GM12878 (cell line): ENCODE measurements at regions not wholly inside any gene's neighbourhood (a gene's known extent, or its start where the extent isn't known, plus 50 kb on each side); places are given as distances from the start of the nearest gene placed in this dataset.

Experiments
- BCLAF1 ChIP-seq: fragments of 450-650 bp; IDR thresholded peaks from 2 replicates; pipeline ENCODE4 v1.6.1; 2017; ENCODE audit warnings: antibody characterized with exemption, mild to moderate bottlenecking, moderate library complexity
- CHD1 ChIP-seq: IDR thresholded peaks from 2 replicates; pipeline ENCODE4 v1.6.1; 2012; ENCODE audit warnings: low read depth, low read length, improper control_type of control experiment
- CHD4 ChIP-seq: fragments of 200-600 bp; sonication (generic); IDR thresholded peaks from 2 replicates; pipeline ENCODE4 v1.6.1; 2016; ENCODE audit warnings: mild to moderate bottlenecking
- CTCF ChIP-seq, 3 experiments: IDR thresholded peaks in 2 of 3; conservative IDR thresholded peaks in 1 of 3; 2 replicates each; pipeline ENCODE4 v1.5.1; 2011; ENCODE audit warnings: low read depth in 3 of 3, low read length in 3 of 3, mild to moderate bottlenecking in 3 of 3, control low read depth in 2 of 3, moderate library complexity in 2 of 3, inconsistent platforms in 1 of 3, mixed read lengths in 1 of 3; ENCODE audit not compliant: control insufficient read depth in 2 of 3, insufficient read depth in 1 of 3; ENCODE audit errors: extremely low read depth in 1 of 3
- HDAC2 ChIP-seq: fragments of 200-600 bp; sonication (generic); IDR thresholded peaks from 2 replicates; pipeline ENCODE4 v1.6.1; 2017
- IKZF2 ChIP-seq, 2 experiments: fragments of 450-650 bp; IDR thresholded peaks; 2 replicates each; pipeline ENCODE4 v1.6.1; 2017; ENCODE audit warnings: mild to moderate bottlenecking in 2 of 2, moderate library complexity in 2 of 2
- RUNX3 ChIP-seq: IDR thresholded peaks from 2 replicates; pipeline ENCODE4 v1.6.1; 2012; ENCODE audit warnings: low read length, inconsistent platforms
- SIX5 ChIP-seq: IDR thresholded peaks from 2 replicates; pipeline ENCODE4 v1.6.1; 2011; ENCODE audit warnings: mild to moderate bottlenecking, low read depth, low read length, moderate library complexity; ENCODE audit not compliant: severe bottlenecking
- SMAD5 ChIP-seq: IDR thresholded peaks from 2 replicates; pipeline ENCODE4 v1.6.1; 2016; ENCODE audit warnings: antibody characterized with exemption, low read depth
- ZBTB33 ChIP-seq: fragments of 450-650 bp; IDR thresholded peaks from 2 replicates; pipeline ENCODE4 v1.6.1; 2017; ENCODE audit warnings: mild to moderate bottlenecking
- ZBTB4 ChIP-seq: fragments of 450-650 bp; formaldehyde crosslinking; IDR thresholded peaks from 2 replicates; pipeline ENCODE4 v1.4.0; 2022; ENCODE audit warnings: mild to moderate bottlenecking, moderate library complexity

- TF ChIP-seq IKZF2 (IDR thresholded peaks at IDR 0.05) (no peak), HDAC2 (no peak), ZBTB4 (CRISPR knock-in tag) (no peak), CHD4 (no peak), BCLAF1 (no peak), CTCF (IDR thresholded peaks at IDR 0.05 in 2 of 3, conservative IDR thresholded peaks at IDR 0.05 in 1 of 3; ENCODE audit: control insufficient read depth in 2 of 3, extremely low read depth in 1 of 3, insufficient read depth in 1 of 3, low read depth in 3 of 3, low read length in 3 of 3) (no peak), CHD1 (no peak), SIX5 (no peak), SMAD5 (no peak), ZBTB33 (no peak), RUNX3 (no peak)
- TF ChIP-seq, all 136 proteins: peak for 0
These were observed 652.6 kb upstream of the KLF4 start (continued) for GRCh38 chr9:108142142-108142503.
